WTC11 (cell line): ENCODE measurements at regions not wholly inside any gene's neighbourhood (a gene's known extent, or its start where the extent isn't known, plus 50 kb on each side); places are given as distances from the start of the nearest gene placed in this dataset.

Experiments
- AFF4 ChIP-seq: sonication (generic); formaldehyde crosslinking; IDR thresholded peaks from 2 replicates; pipeline ENCODE4 v1.8.1; 2023; ENCODE audit warnings: mild to moderate bottlenecking, missing genetic modification reagents, borderline replicate concordance
- ETV6 ChIP-seq: sonication (generic); formaldehyde crosslinking; IDR thresholded peaks from 2 replicates; pipeline ENCODE4 v1.8.1; 2022; ENCODE audit warnings: mild to moderate bottlenecking, missing genetic modification reagents
- JUN ChIP-seq: sonication (generic); formaldehyde crosslinking; IDR thresholded peaks from 2 replicates; pipeline ENCODE4 v1.8.0; 2023; ENCODE audit warnings: mild to moderate bottlenecking, missing genetic modification reagents
- TEAD4 ChIP-seq: sonication (generic); formaldehyde crosslinking; IDR thresholded peaks from 2 replicates; pipeline ENCODE4 v1.8.0; 2022; ENCODE audit warnings: mild to moderate bottlenecking, missing genetic modification reagents
- ZNF263 ChIP-seq: sonication (generic); formaldehyde crosslinking; IDR thresholded peaks from 2 replicates; pipeline ENCODE4 v1.8.1; 2022; ENCODE audit warnings: low read depth, mild to moderate bottlenecking, moderate library complexity, missing genetic modification reagents
- ZSCAN18 ChIP-seq: fragments of 250-450 bp; sonication (Bioruptor Pico); IDR thresholded peaks from 2 replicates; pipeline ENCODE4 v2.1.2; 2022; ENCODE audit warnings: mild to moderate bottlenecking, moderate library complexity
- TF ChIP-seq, protein P1 (sequence below): fragments of 200-600 bp; IDR thresholded peaks from 2 replicates; pipeline ENCODE4 v1.8.0; 2022; ENCODE audit warnings: antibody characterized with exemption
- TF ChIP-seq, protein P2 (sequence below): sonication (generic); formaldehyde crosslinking; IDR thresholded peaks from 2 replicates; pipeline ENCODE4 v1.8.1; 2023; ENCODE audit warnings: mild to moderate bottlenecking, missing genetic modification reagents, moderate library complexity

GRCh38 chr2:49753344-49753985, 599.1 kb upstream of the FSHR start:
- TF ChIP-seq, protein P1, sequence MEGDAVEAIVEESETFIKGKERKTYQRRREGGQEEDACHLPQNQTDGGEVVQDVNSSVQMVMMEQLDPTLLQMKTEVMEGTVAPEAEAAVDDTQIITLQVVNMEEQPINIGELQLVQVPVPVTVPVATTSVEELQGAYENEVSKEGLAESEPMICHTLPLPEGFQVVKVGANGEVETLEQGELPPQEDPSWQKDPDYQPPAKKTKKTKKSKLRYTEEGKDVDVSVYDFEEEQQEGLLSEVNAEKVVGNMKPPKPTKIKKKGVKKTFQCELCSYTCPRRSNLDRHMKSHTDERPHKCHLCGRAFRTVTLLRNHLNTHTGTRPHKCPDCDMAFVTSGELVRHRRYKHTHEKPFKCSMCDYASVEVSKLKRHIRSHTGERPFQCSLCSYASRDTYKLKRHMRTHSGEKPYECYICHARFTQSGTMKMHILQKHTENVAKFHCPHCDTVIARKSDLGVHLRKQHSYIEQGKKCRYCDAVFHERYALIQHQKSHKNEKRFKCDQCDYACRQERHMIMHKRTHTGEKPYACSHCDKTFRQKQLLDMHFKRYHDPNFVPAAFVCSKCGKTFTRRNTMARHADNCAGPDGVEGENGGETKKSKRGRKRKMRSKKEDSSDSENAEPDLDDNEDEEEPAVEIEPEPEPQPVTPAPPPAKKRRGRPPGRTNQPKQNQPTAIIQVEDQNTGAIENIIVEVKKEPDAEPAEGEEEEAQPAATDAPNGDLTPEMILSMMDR, result no peak
- TF ChIP-seq ETV6 (CRISPR knock-in tag), result no peak
- TF ChIP-seq TEAD4 (CRISPR knock-in tag), result no peak
- TF ChIP-seq AFF4 (CRISPR knock-in tag), result no peak
- TF ChIP-seq ZNF263, result no peak
- no peak for TF ChIP-seq JUN (CRISPR knock-in tag)
- no peak for TF ChIP-seq ZSCAN18
- TF ChIP-seq, protein P2, sequence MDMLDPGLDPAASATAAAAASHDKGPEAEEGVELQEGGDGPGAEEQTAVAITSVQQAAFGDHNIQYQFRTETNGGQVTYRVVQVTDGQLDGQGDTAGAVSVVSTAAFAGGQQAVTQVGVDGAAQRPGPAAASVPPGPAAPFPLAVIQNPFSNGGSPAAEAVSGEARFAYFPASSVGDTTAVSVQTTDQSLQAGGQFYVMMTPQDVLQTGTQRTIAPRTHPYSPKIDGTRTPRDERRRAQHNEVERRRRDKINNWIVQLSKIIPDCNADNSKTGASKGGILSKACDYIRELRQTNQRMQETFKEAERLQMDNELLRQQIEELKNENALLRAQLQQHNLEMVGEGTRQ (CRISPR knock-in tag), result no peak
